Suprapubic skin (tissue), 3 donors: ENCODE measurements at regions not wholly inside any gene's neighbourhood (a gene's known extent, or its start where the extent isn't known, plus 50 kb on each side); places are given as distances from the start of the nearest gene placed in this dataset.

Experiments used
- POLR2A ChIP-seq, 2 donors: fragments of 450-650 bp; IDR thresholded peaks; one replicate each; pipeline ENCODE4 v1.6.1; 2017; ENCODE audit warnings: antibody characterized with exemption in 2 of 2, mild to moderate bottlenecking in 2 of 2, moderate library complexity in 2 of 2
- TF ChIP-seq, protein P1 (sequence below), 2 donors: fragments of 200-600 bp in 1 of 2; fragments of 450-650 bp in 1 of 2; sonication (generic) in 1 of 2; IDR thresholded peaks; one replicate each; pipeline ENCODE4 v1.5.1; 2016 to 2019; ENCODE audit warnings: antibody characterized with exemption in 2 of 2, mild to moderate bottlenecking in 1 of 2, moderate library complexity in 1 of 2

DNA sequence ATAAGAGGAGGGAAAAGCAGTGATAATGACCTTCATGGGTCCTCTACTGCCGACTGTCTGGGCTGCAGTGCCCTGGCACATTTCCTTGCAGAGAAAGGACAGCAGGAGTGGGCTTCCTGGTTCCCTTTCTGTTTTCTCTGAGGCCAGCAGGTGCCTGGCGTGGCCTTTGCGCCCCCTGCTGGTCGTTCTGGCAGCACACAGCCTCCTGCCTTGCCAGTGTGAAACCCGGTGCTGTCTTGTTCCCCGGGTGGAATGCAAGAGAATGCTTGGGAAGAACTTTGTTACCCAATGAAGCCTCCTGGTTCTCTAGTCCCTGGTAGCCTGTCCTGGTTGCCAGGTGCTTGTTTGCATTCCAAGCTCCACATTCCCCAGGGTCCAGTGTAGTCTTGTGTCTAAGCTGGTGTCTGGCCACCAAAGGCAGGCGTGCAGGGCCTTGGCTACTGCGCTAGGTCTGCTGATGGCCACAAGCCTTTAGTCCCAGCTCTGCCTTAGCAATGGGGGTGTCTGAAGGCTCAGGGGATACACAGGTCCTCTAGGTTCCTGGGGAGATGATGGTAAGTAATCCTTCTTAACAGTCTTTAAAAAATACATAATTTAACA is 1392.4 kb upstream of the TMEM132C start:
- no peak for TF ChIP-seq POLR2A (IDR thresholded peaks at IDR 0.05)
- TF ChIP-seq, protein P1, sequence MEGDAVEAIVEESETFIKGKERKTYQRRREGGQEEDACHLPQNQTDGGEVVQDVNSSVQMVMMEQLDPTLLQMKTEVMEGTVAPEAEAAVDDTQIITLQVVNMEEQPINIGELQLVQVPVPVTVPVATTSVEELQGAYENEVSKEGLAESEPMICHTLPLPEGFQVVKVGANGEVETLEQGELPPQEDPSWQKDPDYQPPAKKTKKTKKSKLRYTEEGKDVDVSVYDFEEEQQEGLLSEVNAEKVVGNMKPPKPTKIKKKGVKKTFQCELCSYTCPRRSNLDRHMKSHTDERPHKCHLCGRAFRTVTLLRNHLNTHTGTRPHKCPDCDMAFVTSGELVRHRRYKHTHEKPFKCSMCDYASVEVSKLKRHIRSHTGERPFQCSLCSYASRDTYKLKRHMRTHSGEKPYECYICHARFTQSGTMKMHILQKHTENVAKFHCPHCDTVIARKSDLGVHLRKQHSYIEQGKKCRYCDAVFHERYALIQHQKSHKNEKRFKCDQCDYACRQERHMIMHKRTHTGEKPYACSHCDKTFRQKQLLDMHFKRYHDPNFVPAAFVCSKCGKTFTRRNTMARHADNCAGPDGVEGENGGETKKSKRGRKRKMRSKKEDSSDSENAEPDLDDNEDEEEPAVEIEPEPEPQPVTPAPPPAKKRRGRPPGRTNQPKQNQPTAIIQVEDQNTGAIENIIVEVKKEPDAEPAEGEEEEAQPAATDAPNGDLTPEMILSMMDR (IDR thresholded peaks at IDR 0.05): peak; percentile 30 to 67
